ENCODE measurements at regions not wholly inside any gene's neighbourhood (a gene's known extent, or its start where the extent isn't known, plus 50 kb on each side); places are given as distances from the start of the nearest gene placed in this dataset.

GRCh38 chr16:61128545-61129323, 907.5 kb downstream of the CDH8 start:
- ChIA-PET POLR2A (no interaction called here), CTCF (no interaction called here)
- H3K4me3 ChIP-seq: no peak overlapping the region
- TF ChIP-seq, protein P1, sequence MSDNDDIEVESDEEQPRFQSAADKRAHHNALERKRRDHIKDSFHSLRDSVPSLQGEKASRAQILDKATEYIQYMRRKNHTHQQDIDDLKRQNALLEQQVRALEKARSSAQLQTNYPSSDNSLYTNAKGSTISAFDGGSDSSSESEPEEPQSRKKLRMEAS (IDR thresholded peaks at IDR 0.05): no peak
- TF ChIP-seq FOSL2 (IDR thresholded peaks at IDR 0.05): no peak
- no peak for TF ChIP-seq FOSL2 (CRISPR knock-in tag; IDR thresholded peaks at IDR 0.05)
- no peak for TF ChIP-seq EHF (CRISPR knock-in tag; IDR thresholded peaks at IDR 0.05)
- TF ChIP-seq, protein P2, sequence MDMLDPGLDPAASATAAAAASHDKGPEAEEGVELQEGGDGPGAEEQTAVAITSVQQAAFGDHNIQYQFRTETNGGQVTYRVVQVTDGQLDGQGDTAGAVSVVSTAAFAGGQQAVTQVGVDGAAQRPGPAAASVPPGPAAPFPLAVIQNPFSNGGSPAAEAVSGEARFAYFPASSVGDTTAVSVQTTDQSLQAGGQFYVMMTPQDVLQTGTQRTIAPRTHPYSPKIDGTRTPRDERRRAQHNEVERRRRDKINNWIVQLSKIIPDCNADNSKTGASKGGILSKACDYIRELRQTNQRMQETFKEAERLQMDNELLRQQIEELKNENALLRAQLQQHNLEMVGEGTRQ (IDR thresholded peaks at IDR 0.05): no peak
- no peak for TF ChIP-seq EHMT2 (IDR thresholded peaks at IDR 0.05; ENCODE audit: low read depth)
- TF ChIP-seq, protein P3, sequence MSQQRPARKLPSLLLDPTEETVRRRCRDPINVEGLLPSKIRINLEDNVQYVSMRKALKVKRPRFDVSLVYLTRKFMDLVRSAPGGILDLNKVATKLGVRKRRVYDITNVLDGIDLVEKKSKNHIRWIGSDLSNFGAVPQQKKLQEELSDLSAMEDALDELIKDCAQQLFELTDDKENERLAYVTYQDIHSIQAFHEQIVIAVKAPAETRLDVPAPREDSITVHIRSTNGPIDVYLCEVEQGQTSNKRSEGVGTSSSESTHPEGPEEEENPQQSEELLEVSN (IDR thresholded peaks at IDR 0.05; ENCODE audit: borderline replicate concordance, low read depth): no peak
- no peak for TF ChIP-seq GATA3 (IDR thresholded peaks at IDR 0.05; ENCODE audit: borderline replicate concordance)
- no peak for TF ChIP-seq BHLHE40 (IDR thresholded peaks at IDR 0.05; ENCODE audit: low read depth, low read length)
- TF ChIP-seq ESRRA (IDR thresholded peaks at IDR 0.05; ENCODE audit: borderline replicate concordance, low read length): no peak
- TF ChIP-seq RNF2 (IDR thresholded peaks at IDR 0.05; ENCODE audit: borderline replicate concordance, low read depth): no peak
- TF ChIP-seq HOXA7 (CRISPR knock-in tag; IDR thresholded peaks at IDR 0.05): no peak
- ATAC-seq: no peak
- DNase-seq (ENCODE audit: low read depth in 1 of 2, low spot score in 1 of 2): no peak
- H3K9me3 ChIP-seq: no peaks in the 10 kb centered on the region
- H3K4me2 ChIP-seq: no peak overlapping the region
- no peak overlapping the region for H3K27ac ChIP-seq
- FAIRE-seq: no peak
- 50% methylated on average over 16 of the region's 54 CpGs for WGBS (ENCODE audit: missing lambda C conversion rate)
- H3K4me1 ChIP-seq: no peaks in the 10 kb centered on the region

- ATAC-seq (no peak), DNase-seq (ENCODE audit: low read depth in 1 of 2, low spot score in 1 of 2) (no peak), FAIRE-seq (no peak)
- H3K9me3 ChIP-seq: no peaks in the 10 kb centered on the region
- no peaks in the 10 kb centered on the region for H3K4me1 ChIP-seq
- H3K27ac ChIP-seq: no peak overlapping the region
- H3K4me3 ChIP-seq: no peak overlapping the region
- CTCF ChIA-PET: no interaction called here
- H3K4me2 ChIP-seq: no peak overlapping the region
- WGBS (ENCODE audit: missing lambda C conversion rate): 8% methylated on average over 3 of the region's 3 CpGs
- TF ChIP-seq RNF2 (IDR thresholded peaks at IDR 0.05; ENCODE audit: borderline replicate concordance, low read depth) (no peak), KDM1A (IDR thresholded peaks at IDR 0.05; ENCODE audit: low read depth) (no peak), GATA3 (IDR thresholded peaks at IDR 0.05; ENCODE audit: borderline replicate concordance) (no peak), BHLHE40 (IDR thresholded peaks at IDR 0.05; ENCODE audit: low read depth, low read length) (no peak), NR3C1 (IDR thresholded peaks at IDR 0.05) (no peak), ZC3H11A (IDR thresholded peaks at IDR 0.05) (no peak)
- TF ChIP-seq, protein P2 (IDR thresholded peaks at IDR 0.05): no peak
- TF ChIP-seq, protein P3 (IDR thresholded peaks at IDR 0.05; ENCODE audit: borderline replicate concordance, low read depth): no peak
- POLR2A ChIA-PET: no interaction called here
Measured at GRCh38 chr16:61105544-61105943, 930.7 kb downstream of the CDH8 start.

GRCh38 chr16:61098505-61098904, 937.7 kb downstream of the CDH8 start:
- ATAC-seq: no peak
- no peak for DNase-seq (ENCODE audit: low read depth in 1 of 2, low spot score in 1 of 2)
- Histone ChIP-seq H3K4me1 (no peaks in the 10 kb centered on the region), H3K4me3 (no peak overlapping the region), H3K27ac (no peak overlapping the region), H3K9me3 (no peaks in the 10 kb centered on the region), H3K4me2 (no peak overlapping the region)
- 0% methylated on average over 2 of the region's 2 CpGs for WGBS (ENCODE audit: missing lambda C conversion rate)
- FAIRE-seq: no peak
- CTCF ChIA-PET: no interaction called here
- POLR2A ChIA-PET: no interaction called here
- TF ChIP-seq KDM5A (IDR thresholded peaks at IDR 0.05) (no peak), CHD2 (IDR thresholded peaks at IDR 0.05; ENCODE audit: low read length, partially characterized antibody) (no peak), FOSL2 (IDR thresholded peaks at IDR 0.05) (no peak), FOSL2 (CRISPR knock-in tag; IDR thresholded peaks at IDR 0.05) (no peak), ATOH8 (CRISPR knock-in tag; IDR thresholded peaks at IDR 0.05; ENCODE audit: low read depth) (no peak), FOSB (CRISPR knock-in tag; IDR thresholded peaks at IDR 0.05) (no peak), MYC (IDR thresholded peaks at IDR 0.05; ENCODE audit: borderline replicate concordance, low read length) (no peak), RCOR1 (IDR thresholded peaks at IDR 0.05; ENCODE audit: low read depth, low read length) (no peak), ZSCAN20 (CRISPR knock-in tag; IDR thresholded peaks at IDR 0.05) (no peak), NFE2L2 (conservative IDR thresholded peaks at IDR 0.05; ENCODE audit: low read length) (no peak), RFX5 (IDR thresholded peaks at IDR 0.05) (no peak), NR3C1 (IDR thresholded peaks at IDR 0.05) (no peak)
- TF ChIP-seq, protein P4, sequence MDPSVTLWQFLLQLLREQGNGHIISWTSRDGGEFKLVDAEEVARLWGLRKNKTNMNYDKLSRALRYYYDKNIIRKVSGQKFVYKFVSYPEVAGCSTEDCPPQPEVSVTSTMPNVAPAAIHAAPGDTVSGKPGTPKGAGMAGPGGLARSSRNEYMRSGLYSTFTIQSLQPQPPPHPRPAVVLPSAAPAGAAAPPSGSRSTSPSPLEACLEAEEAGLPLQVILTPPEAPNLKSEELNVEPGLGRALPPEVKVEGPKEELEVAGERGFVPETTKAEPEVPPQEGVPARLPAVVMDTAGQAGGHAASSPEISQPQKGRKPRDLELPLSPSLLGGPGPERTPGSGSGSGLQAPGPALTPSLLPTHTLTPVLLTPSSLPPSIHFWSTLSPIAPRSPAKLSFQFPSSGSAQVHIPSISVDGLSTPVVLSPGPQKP (IDR thresholded peaks at IDR 0.05; ENCODE audit: low read depth, low read length): no peak
- TF ChIP-seq, protein P5, sequence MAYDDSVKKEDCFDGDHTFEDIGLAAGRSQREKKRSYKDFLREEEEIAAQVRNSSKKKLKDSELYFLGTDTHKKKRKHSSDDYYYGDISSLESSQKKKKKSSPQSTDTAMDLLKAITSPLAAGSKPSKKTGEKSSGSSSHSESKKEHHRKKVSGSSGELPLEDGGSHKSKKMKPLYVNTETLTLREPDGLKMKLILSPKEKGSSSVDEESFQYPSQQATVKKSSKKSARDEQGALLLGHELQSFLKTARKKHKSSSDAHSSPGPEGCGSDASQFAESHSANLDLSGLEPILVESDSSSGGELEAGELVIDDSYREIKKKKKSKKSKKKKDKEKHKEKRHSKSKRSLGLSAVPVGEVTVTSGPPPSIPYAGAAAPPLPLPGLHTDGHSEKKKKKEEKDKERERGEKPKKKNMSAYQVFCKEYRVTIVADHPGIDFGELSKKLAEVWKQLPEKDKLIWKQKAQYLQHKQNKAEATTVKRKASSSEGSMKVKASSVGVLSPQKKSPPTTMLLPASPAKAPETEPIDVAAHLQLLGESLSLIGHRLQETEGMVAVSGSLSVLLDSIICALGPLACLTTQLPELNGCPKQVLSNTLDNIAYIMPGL (CRISPR knock-in tag; IDR thresholded peaks at IDR 0.05; ENCODE audit: borderline replicate concordance): no peak
